OCI-LY1 (cell line): ENCODE measurements at regions not wholly inside any gene's neighbourhood (a gene's known extent, or its start where the extent isn't known, plus 50 kb on each side); places are given as distances from the start of the nearest gene placed in this dataset.

Experiments
- H2AFZ ChIP-seq: fragments of 200-600 bp; sonication (generic), shearing (Covaris generic); 2 replicates; pipeline ENCODE4 v1.6.0; 2014; ENCODE audit warnings: antibody characterized with exemption, mild to moderate bottlenecking, low read length
- H3F3A ChIP-seq: fragments of 200-600 bp; sonication (generic), shearing (Covaris generic); 2 replicates; pipeline ENCODE4 v1.6.0; 2014; ENCODE audit warnings: mild to moderate bottlenecking, antibody characterized with exemption, low read length, moderate library complexity; ENCODE audit not compliant: insufficient read depth
- H3K27ac ChIP-seq: fragments of 200-600 bp; sonication (generic); 2 replicates; pipeline ENCODE4 v1.5.1; 2014; ENCODE audit warnings: low read length, mixed run types, mild to moderate bottlenecking, low read depth; ENCODE audit not compliant: poor library complexity, severe bottlenecking
- H3K27me3 ChIP-seq: fragments of 200-600 bp; sonication (generic); 2 replicates; pipeline ENCODE4 v1.6.0; 2014; ENCODE audit warnings: antibody characterized with exemption, mild to moderate bottlenecking, low read length, moderate library complexity; ENCODE audit not compliant: insufficient read depth
- H3K36me3 ChIP-seq: fragments of 200-600 bp; sonication (generic); 2 replicates; pipeline ENCODE4 v1.6.1; 2014; ENCODE audit warnings: mild to moderate bottlenecking, antibody characterized with exemption, low read length, moderate library complexity, mixed read lengths; ENCODE audit not compliant: insufficient read depth
- H3K4me1 ChIP-seq: fragments of 200-600 bp; sonication (generic); 2 replicates; pipeline ENCODE4 v1.5.1; 2014; ENCODE audit warnings: mild to moderate bottlenecking, low read length, moderate library complexity; ENCODE audit not compliant: insufficient read depth, severe bottlenecking
- H3K4me2 ChIP-seq: fragments of 200-600 bp; sonication (generic), shearing (Covaris generic); 2 replicates; pipeline ENCODE4 v1.6.1; 2014; ENCODE audit warnings: low read length
- H3K4me3 ChIP-seq: fragments of 200-600 bp; sonication (generic); 2 replicates; pipeline ENCODE4 v1.5.1; 2014; ENCODE audit warnings: low read length, low read depth, mild to moderate bottlenecking, mixed read lengths; ENCODE audit not compliant: poor library complexity, severe bottlenecking
- H3K79me2 ChIP-seq: fragments of 200-600 bp; shearing (Covaris generic); 2 replicates; pipeline ENCODE4 v1.6.1; 2016; ENCODE audit warnings: mixed run types, low read length, mixed read lengths; ENCODE audit not compliant: insufficient read depth
- H3K9ac ChIP-seq: fragments of 200-600 bp; sonication (generic), shearing (Covaris generic); 2 replicates; pipeline ENCODE4 v1.6.1; 2014; ENCODE audit warnings: mild to moderate bottlenecking, low read length, mixed read lengths
- H3K9me2 ChIP-seq: fragments of 200-600 bp; sonication (generic), shearing (Covaris generic); 2 replicates; pipeline ENCODE4 v1.6.1; 2014; ENCODE audit warnings: low read depth, mild to moderate bottlenecking, low read length, mixed read lengths
- H3K9me3 ChIP-seq: fragments of 200-600 bp; shearing (Covaris generic); 2 replicates; pipeline ENCODE4 v1.6.1; 2014; ENCODE audit warnings: low read length, mixed read lengths
- H4K20me1 ChIP-seq: fragments of 200-600 bp; sonication (generic), shearing (Covaris generic); 2 replicates; pipeline ENCODE4 v1.6.0; 2016; ENCODE audit warnings: mild to moderate bottlenecking, low read length; ENCODE audit not compliant: insufficient read depth
- EZH2 ChIP-seq: fragments of 200-600 bp; sonication (generic), shearing (Covaris generic); IDR thresholded peaks from 2 replicates; pipeline ENCODE4 v1.8.0; 2017; ENCODE audit warnings: borderline replicate concordance, mixed run types, mild to moderate bottlenecking, antibody characterized with exemption, low read length, moderate library complexity, mixed read lengths
- TF ChIP-seq, protein P1 (sequence below): fragments of 200-600 bp; sonication (generic), shearing (Covaris generic); IDR thresholded peaks from 2 replicates; pipeline ENCODE4 v1.5.1; 2017; ENCODE audit warnings: mild to moderate bottlenecking, antibody characterized with exemption, low read length, moderate library complexity, mixed read lengths

DNA sequence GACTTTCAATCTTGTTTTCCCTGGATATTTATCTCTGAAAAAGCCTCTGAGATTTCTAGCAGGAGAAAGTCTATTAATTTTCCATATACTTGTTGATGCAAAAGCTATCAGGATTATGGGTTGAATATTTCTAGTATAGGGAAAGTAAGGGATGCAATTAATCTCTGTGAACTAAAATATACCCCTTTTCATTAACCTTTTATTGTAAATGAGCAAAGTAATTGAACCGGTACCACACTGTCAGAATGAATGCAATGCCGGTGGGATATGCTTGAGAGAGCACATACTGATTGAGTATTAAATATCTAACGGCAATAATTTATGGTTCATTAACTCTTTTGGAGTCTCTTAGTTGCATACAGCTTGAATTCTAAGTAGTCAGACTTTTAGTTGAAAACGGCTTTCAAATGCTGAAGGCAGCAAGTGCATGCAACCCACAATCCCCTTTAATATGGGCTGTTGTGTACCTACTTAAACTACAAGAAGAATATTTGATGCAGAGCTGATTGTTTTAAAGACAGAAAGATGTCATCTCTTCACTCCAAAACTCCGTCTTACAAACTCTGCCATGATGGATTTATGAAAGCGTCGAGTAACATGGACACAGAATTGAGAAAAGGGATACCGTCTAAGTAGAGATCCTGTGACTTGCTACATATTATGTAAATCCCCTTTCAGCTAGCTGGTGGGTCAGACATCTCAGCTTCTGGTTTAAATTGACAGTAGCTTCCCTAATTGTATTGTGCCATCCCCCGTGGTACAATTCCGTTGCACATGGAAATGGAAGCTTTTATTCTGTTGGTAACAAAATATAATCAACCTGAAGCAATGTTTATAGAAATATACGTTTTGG lies 141.3 kb upstream of the CDH8 start:
- no peaks in the 10 kb centered on the region for H4K20me1 ChIP-seq
- no peaks in the 10 kb centered on the region for H3K9me2 ChIP-seq
- H3K27ac ChIP-seq = no peak overlapping the region
- no peaks in the 10 kb centered on the region for H3K79me2 ChIP-seq
- no peak overlapping the region for H3K4me2 ChIP-seq
- no peaks in the 10 kb centered on the region for H3K36me3 ChIP-seq
- no peaks in the 10 kb centered on the region for H3F3A ChIP-seq
- H3K4me1 ChIP-seq = no peaks in the 10 kb centered on the region
- no peaks in the 10 kb centered on the region for H3K27me3 ChIP-seq
- H3K4me3 ChIP-seq = no peak overlapping the region
- TF ChIP-seq EZH2 = no peak
- TF ChIP-seq, protein P1, sequence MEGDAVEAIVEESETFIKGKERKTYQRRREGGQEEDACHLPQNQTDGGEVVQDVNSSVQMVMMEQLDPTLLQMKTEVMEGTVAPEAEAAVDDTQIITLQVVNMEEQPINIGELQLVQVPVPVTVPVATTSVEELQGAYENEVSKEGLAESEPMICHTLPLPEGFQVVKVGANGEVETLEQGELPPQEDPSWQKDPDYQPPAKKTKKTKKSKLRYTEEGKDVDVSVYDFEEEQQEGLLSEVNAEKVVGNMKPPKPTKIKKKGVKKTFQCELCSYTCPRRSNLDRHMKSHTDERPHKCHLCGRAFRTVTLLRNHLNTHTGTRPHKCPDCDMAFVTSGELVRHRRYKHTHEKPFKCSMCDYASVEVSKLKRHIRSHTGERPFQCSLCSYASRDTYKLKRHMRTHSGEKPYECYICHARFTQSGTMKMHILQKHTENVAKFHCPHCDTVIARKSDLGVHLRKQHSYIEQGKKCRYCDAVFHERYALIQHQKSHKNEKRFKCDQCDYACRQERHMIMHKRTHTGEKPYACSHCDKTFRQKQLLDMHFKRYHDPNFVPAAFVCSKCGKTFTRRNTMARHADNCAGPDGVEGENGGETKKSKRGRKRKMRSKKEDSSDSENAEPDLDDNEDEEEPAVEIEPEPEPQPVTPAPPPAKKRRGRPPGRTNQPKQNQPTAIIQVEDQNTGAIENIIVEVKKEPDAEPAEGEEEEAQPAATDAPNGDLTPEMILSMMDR = no peak
- H3K9me3 ChIP-seq = no peaks in the 10 kb centered on the region
- no peak overlapping the region for H2AFZ ChIP-seq
- H3K9ac ChIP-seq = no peak overlapping the region

DNA sequence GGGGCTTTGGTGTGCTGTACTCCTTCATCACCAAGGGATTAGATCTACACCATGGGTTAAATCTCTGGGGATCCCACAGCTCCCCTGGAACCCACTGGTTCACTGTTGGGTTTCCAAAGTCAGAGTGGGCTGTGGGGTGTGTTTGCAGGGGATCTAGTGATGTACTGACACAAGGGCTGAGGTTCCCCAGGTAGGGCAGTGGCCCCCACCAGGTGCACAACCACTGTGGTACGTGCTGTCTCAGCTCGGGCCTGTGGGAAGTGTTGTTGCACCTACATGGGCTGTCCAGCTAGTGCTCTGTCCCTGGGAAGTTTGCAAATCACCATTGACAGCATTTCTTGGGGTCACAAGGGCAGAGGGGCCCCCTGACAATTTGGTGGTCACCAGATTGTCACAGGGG lies 134.4 kb upstream of the CDH8 start:
- Histone ChIP-seq H3K4me1 (no peaks in the 10 kb centered on the region), H2AFZ (no peak overlapping the region)

DNA sequence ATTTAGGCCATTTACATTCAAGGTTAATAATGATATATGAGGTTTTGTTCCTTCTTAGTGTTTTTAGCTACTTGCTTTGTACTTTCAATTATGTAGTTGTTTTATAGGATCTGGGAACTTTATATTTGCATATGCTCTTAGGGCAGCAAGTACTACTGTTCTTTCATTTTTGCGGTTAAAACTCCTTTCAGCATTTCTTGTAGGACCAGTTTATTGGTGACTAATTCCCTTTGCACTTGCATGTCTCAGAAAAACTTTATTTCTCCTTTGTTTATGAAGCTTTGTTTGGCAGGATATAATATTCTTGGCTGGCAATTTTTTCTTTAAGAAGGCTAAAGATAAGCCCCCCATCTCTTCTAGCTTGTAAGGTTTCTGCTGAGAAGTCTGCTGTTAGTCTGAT lies 131.3 kb upstream of the CDH8 start:
- no peaks in the 10 kb centered on the region for H3K4me1 ChIP-seq
- H3K27me3 ChIP-seq = no peaks in the 10 kb centered on the region
- H3K4me3 ChIP-seq = no peak overlapping the region
- no peak overlapping the region for H3K27ac ChIP-seq
- H3F3A ChIP-seq = no peaks in the 10 kb centered on the region
- no peak for TF ChIP-seq EZH2
- TF ChIP-seq, protein P1 = no peak
- H3K9ac ChIP-seq = no peak overlapping the region
- H3K9me2 ChIP-seq = no peaks in the 10 kb centered on the region
- no peak overlapping the region for H3K4me2 ChIP-seq
- H3K36me3 ChIP-seq = no peaks in the 10 kb centered on the region
- H2AFZ ChIP-seq = no peak overlapping the region
- H4K20me1 ChIP-seq = no peaks in the 10 kb centered on the region
- H3K79me2 ChIP-seq = no peaks in the 10 kb centered on the region
- no peaks in the 10 kb centered on the region for H3K9me3 ChIP-seq

More for the DNA sequence above, 134.4 kb upstream of the CDH8 start:
- H3K9me2 ChIP-seq = no peaks in the 10 kb centered on the region
- TF ChIP-seq, protein P1 = no peak
- TF ChIP-seq EZH2 = no peak
- H3K36me3 ChIP-seq = no peaks in the 10 kb centered on the region
- no peak overlapping the region for H3K9ac ChIP-seq
- no peaks in the 10 kb centered on the region for H3K9me3 ChIP-seq
- H3F3A ChIP-seq = no peaks in the 10 kb centered on the region
- no peak overlapping the region for H3K4me2 ChIP-seq
- no peak overlapping the region for H3K4me3 ChIP-seq
- H4K20me1 ChIP-seq = no peaks in the 10 kb centered on the region
- H3K27ac ChIP-seq = no peak overlapping the region
- H3K27me3 ChIP-seq = no peaks in the 10 kb centered on the region
- H3K79me2 ChIP-seq = no peaks in the 10 kb centered on the region
